GM23338 (cell line): ENCODE measurements at regions not wholly inside any gene's neighbourhood (a gene's known extent, or its start where the extent isn't known, plus 50 kb on each side); places are given as distances from the start of the nearest gene placed in this dataset.

ENCODE experiments used
- ATAC-seq: fragments of 200-7000 bp; cut with Tn5 transposase; 3 replicates; pipeline ENCODE4 v1.9.1; 2020
- DNase-seq: peaks from one replicate; pipeline ENCODE4 v3.0.0-alpha.2; 2015; ENCODE audit warnings: low spot score
- H2AFZ ChIP-seq: fragments of 200-600 bp; sonication (generic); 2 replicates; pipeline ENCODE4 v1.8.0; 2016; ENCODE audit warnings: antibody characterized with exemption, mild to moderate bottlenecking, moderate library complexity
- H3F3A ChIP-seq: fragments of 200-600 bp; sonication (generic); replicated peaks from 2 replicates; pipeline ENCODE4 v1.8.0; 2017; ENCODE audit warnings: antibody characterized with exemption, mixed run types, low read depth
- H3K27ac ChIP-seq: fragments of 200-600 bp; sonication (generic); 2 replicates; pipeline ENCODE4 v1.6.1; 2016; ENCODE audit warnings: low read depth
- H3K27me3 ChIP-seq: fragments of 200-600 bp; sonication (generic); 2 replicates; pipeline ENCODE4 v1.8.0; 2016; ENCODE audit warnings: mild to moderate bottlenecking, mixed run types, moderate library complexity; ENCODE audit not compliant: insufficient read depth
- H3K36me3 ChIP-seq: fragments of 200-600 bp; sonication (generic); 2 replicates; pipeline ENCODE4 v1.8.0; 2016; ENCODE audit warnings: mild to moderate bottlenecking; ENCODE audit not compliant: insufficient read depth
- H3K4me1 ChIP-seq: fragments of 200-600 bp; sonication (generic); 2 replicates; pipeline ENCODE4 v1.8.0; 2016; ENCODE audit warnings: mild to moderate bottlenecking, moderate library complexity; ENCODE audit not compliant: insufficient read depth
- H3K4me2 ChIP-seq: fragments of 200-600 bp; sonication (generic); 2 replicates; pipeline ENCODE4 v1.7.1; 2017; ENCODE audit warnings: mixed run types
- H3K4me3 ChIP-seq: fragments of 200-600 bp; sonication (generic); 2 replicates; pipeline ENCODE4 v1.6.1; 2016; ENCODE audit warnings: mixed run types
- H3K79me2 ChIP-seq: fragments of 200-600 bp; sonication (generic); replicated peaks from 2 replicates; pipeline ENCODE4 v1.8.0; 2017; ENCODE audit warnings: mild to moderate bottlenecking; ENCODE audit not compliant: insufficient read depth
- H3K9me2 ChIP-seq: fragments of 200-600 bp; sonication (generic); 2 replicates; pipeline ENCODE4 v1.8.0; 2017; ENCODE audit not compliant: insufficient read depth
- H4K20me1 ChIP-seq: fragments of 200-600 bp; sonication (generic); replicated peaks from 2 replicates; pipeline ENCODE4 v1.8.0; 2017; ENCODE audit warnings: mild to moderate bottlenecking; ENCODE audit not compliant: insufficient read depth
- H3K27ac Mint-ChIP-seq: 2 replicates; pipeline ENCODE4 v1.8.0; 2020; ENCODE audit warnings: inconsistent platforms, mild to moderate bottlenecking, moderate library complexity, mixed read lengths
- H3K27me3 Mint-ChIP-seq: 3 replicates; pipeline ENCODE4 v1.8.0; 2022; ENCODE audit warnings: low read depth, mild to moderate bottlenecking, moderate library complexity, mixed read lengths, inconsistent platforms; ENCODE audit not compliant: insufficient read depth, poor library complexity
- H3K36me3 Mint-ChIP-seq: 3 replicates; pipeline ENCODE4 v1.8.0; 2021; ENCODE audit warnings: low read depth, mild to moderate bottlenecking, inconsistent platforms, moderate library complexity, mixed read lengths
- H3K4me1 Mint-ChIP-seq: 3 replicates; pipeline ENCODE4 v1.8.0; 2020; ENCODE audit warnings: mild to moderate bottlenecking, inconsistent platforms, mixed read lengths
- H3K4me3 Mint-ChIP-seq: 3 replicates; pipeline ENCODE4 v1.8.0; 2021; ENCODE audit warnings: moderate library complexity, mild to moderate bottlenecking, inconsistent platforms, mixed read lengths
- H3K9me3 Mint-ChIP-seq: 3 replicates; pipeline ENCODE4 v1.8.0; 2020; ENCODE audit warnings: moderate library complexity, mild to moderate bottlenecking, inconsistent platforms, mixed read lengths
- EZH2phosphoT487 ChIP-seq: fragments of 200-600 bp; sonication (generic); IDR thresholded peaks from one replicate; pipeline ENCODE4 v1.8.1; 2018; ENCODE audit warnings: antibody characterized with exemption; ENCODE audit not compliant: unreplicated experiment
- JUNB ChIP-seq: IDR thresholded peaks from one replicate; pipeline ENCODE4 v1.6.1; 2016; ENCODE audit warnings: antibody characterized with exemption; ENCODE audit not compliant: unreplicated experiment
- NANOG ChIP-seq: IDR thresholded peaks from 2 replicates; pipeline ENCODE4 v1.6.1; 2016; ENCODE audit warnings: antibody characterized with exemption, borderline replicate concordance
- STAT1 ChIP-seq: IDR thresholded peaks from one replicate; pipeline ENCODE4 v1.6.1; 2016; ENCODE audit warnings: antibody characterized with exemption; ENCODE audit not compliant: unreplicated experiment
- ZNF114 ChIP-seq: fragments of 250-450 bp; sonication (Bioruptor Pico); IDR thresholded peaks from 2 replicates; pipeline ENCODE4 v1.5.0; 2020; ENCODE audit warnings: mild to moderate bottlenecking, moderate library complexity
- ZNF462 ChIP-seq: fragments of 250-450 bp; sonication (Bioruptor Pico); IDR thresholded peaks from 2 replicates; pipeline ENCODE4 v1.5.0; 2020; ENCODE audit warnings: mild to moderate bottlenecking, moderate library complexity
- TF ChIP-seq, protein P1 (sequence below): IDR thresholded peaks from 2 replicates; pipeline ENCODE4 v1.6.1; 2016; ENCODE audit warnings: antibody characterized with exemption
- TF ChIP-seq, protein P2 (sequence below), 2 experiments: fragments of 200-600 bp in 1 of 2; sonication (generic) in 1 of 2; conservative IDR thresholded peaks; 2 replicates each; pipeline versions ENCODE4 v1.5.1 to v1.6.1; 2016 to 2017; ENCODE audit warnings: antibody characterized with exemption in 2 of 2, low read depth in 2 of 2, mild to moderate bottlenecking in 2 of 2, moderate library complexity in 1 of 2
- TF ChIP-seq, protein P3 (sequence below): IDR thresholded peaks from one replicate; pipeline ENCODE4 v1.6.1; 2018; ENCODE audit warnings: antibody characterized with exemption; ENCODE audit not compliant: unreplicated experiment

GRCh38 chr20:52476074-52476750, 284.6 kb upstream of the ZFP64 start:
- Histone ChIP-seq H3K4me2 (no peak overlapping the region), H3F3A (no peaks in the 10 kb centered on the region), H3K4me3 (no peak overlapping the region), H3K27ac (no peak overlapping the region), H3K79me2 (no peaks in the 10 kb centered on the region), H3K4me1 (no peaks in the 10 kb centered on the region), H3K9me2 (no peaks in the 10 kb centered on the region), H2AFZ (peak overlapping the region; percentile 47; the same call in 1 of the 2 replicates), H3K27me3 (no peaks in the 10 kb centered on the region), H4K20me1 (no peaks in the 10 kb centered on the region), H3K36me3 (no peaks in the 10 kb centered on the region)
- Mint-ChIP-seq H3K27me3 (peaks cover 2% of the 10 kb centered on the region), H3K36me3 (no peaks in the 10 kb centered on the region), H3K4me1 (no peaks in the 10 kb centered on the region), H3K9me3 (no peaks in the 10 kb centered on the region), H3K4me3 (no peak overlapping the region), H3K27ac (no peak overlapping the region)
- DNase-seq, result no peak
- no peak for TF ChIP-seq NANOG
- ATAC-seq, result no peak

DNA sequence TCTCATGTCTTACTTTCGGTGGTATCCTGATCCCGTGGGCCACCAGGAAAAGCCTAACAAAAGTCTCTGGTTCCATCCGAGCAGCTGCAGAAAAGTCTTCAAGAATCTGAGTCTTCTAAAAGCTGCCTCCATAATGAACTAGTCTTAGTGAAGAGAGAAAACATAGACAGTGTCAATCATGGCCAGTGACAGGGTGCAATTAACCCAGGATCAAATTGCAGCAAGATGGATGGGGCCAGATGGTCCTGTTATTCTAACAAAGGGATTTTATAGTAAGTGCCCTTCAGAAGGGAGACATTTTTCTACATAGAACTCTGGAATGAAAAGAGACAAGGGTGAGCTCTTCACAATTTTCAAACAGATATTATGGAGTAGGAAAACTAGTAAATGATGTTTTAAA, 281.6 kb upstream of the ZFP64 start:
- Mint-ChIP-seq H3K27me3 (peaks cover 2% of the 10 kb centered on the region), H3K4me3 (no peak overlapping the region), H3K9me3 (no peaks in the 10 kb centered on the region; the same call in 2 of the 3 replicates), H3K27ac (no peak overlapping the region), H3K36me3 (no peaks in the 10 kb centered on the region), H3K4me1 (no peaks in the 10 kb centered on the region)
- Histone ChIP-seq H2AFZ (no peak overlapping the region), H3K27me3 (no peaks in the 10 kb centered on the region), H3K79me2 (no peaks in the 10 kb centered on the region), H3K27ac (no peak overlapping the region), H3K4me1 (no peaks in the 10 kb centered on the region), H3K4me2 (no peak overlapping the region), H3F3A (no peaks in the 10 kb centered on the region), H4K20me1 (no peaks in the 10 kb centered on the region), H3K4me3 (no peak overlapping the region), H3K36me3 (no peaks in the 10 kb centered on the region), H3K9me2 (no peaks in the 10 kb centered on the region)
- ATAC-seq (no peak), DNase-seq (no peak)
- TF ChIP-seq, protein P1, sequence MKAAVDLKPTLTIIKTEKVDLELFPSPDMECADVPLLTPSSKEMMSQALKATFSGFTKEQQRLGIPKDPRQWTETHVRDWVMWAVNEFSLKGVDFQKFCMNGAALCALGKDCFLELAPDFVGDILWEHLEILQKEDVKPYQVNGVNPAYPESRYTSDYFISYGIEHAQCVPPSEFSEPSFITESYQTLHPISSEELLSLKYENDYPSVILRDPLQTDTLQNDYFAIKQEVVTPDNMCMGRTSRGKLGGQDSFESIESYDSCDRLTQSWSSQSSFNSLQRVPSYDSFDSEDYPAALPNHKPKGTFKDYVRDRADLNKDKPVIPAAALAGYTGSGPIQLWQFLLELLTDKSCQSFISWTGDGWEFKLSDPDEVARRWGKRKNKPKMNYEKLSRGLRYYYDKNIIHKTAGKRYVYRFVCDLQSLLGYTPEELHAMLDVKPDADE, result no peak
- TF ChIP-seq EZH2phosphoT487 (no peak), JUNB (no peak), ZNF462 (CRISPR knock-in tag) (no peak), ZNF114 (CRISPR knock-in tag) (no peak), NANOG (no peak), STAT1 (no peak)
- TF ChIP-seq, protein P2, sequence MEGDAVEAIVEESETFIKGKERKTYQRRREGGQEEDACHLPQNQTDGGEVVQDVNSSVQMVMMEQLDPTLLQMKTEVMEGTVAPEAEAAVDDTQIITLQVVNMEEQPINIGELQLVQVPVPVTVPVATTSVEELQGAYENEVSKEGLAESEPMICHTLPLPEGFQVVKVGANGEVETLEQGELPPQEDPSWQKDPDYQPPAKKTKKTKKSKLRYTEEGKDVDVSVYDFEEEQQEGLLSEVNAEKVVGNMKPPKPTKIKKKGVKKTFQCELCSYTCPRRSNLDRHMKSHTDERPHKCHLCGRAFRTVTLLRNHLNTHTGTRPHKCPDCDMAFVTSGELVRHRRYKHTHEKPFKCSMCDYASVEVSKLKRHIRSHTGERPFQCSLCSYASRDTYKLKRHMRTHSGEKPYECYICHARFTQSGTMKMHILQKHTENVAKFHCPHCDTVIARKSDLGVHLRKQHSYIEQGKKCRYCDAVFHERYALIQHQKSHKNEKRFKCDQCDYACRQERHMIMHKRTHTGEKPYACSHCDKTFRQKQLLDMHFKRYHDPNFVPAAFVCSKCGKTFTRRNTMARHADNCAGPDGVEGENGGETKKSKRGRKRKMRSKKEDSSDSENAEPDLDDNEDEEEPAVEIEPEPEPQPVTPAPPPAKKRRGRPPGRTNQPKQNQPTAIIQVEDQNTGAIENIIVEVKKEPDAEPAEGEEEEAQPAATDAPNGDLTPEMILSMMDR (conservative IDR thresholded peaks at IDR 0.05; ENCODE audit: low read depth in 2 of 2), result no peak
- TF ChIP-seq, protein P3, sequence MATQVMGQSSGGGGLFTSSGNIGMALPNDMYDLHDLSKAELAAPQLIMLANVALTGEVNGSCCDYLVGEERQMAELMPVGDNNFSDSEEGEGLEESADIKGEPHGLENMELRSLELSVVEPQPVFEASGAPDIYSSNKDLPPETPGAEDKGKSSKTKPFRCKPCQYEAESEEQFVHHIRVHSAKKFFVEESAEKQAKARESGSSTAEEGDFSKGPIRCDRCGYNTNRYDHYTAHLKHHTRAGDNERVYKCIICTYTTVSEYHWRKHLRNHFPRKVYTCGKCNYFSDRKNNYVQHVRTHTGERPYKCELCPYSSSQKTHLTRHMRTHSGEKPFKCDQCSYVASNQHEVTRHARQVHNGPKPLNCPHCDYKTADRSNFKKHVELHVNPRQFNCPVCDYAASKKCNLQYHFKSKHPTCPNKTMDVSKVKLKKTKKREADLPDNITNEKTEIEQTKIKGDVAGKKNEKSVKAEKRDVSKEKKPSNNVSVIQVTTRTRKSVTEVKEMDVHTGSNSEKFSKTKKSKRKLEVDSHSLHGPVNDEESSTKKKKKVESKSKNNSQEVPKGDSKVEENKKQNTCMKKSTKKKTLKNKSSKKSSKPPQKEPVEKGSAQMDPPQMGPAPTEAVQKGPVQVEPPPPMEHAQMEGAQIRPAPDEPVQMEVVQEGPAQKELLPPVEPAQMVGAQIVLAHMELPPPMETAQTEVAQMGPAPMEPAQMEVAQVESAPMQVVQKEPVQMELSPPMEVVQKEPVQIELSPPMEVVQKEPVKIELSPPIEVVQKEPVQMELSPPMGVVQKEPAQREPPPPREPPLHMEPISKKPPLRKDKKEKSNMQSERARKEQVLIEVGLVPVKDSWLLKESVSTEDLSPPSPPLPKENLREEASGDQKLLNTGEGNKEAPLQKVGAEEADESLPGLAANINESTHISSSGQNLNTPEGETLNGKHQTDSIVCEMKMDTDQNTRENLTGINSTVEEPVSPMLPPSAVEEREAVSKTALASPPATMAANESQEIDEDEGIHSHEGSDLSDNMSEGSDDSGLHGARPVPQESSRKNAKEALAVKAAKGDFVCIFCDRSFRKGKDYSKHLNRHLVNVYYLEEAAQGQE, result no peak
